GM12872 (cell line): ENCODE measurements at regions not wholly inside any gene's neighbourhood (a gene's known extent, or its start where the extent isn't known, plus 50 kb on each side); places are given as distances from the start of the nearest gene placed in this dataset.

Source experiments
- CTCF ChIP-seq: IDR thresholded peaks from 3 replicates; pipeline ENCODE4 v1.5.1; 2011; ENCODE audit warnings: low read depth, mild to moderate bottlenecking, low read length, moderate library complexity; ENCODE audit not compliant: insufficient read depth

- TF ChIP-seq CTCF: no peak
These were observed 161.7 kb upstream of the UBE2E1 start for GRCh38 chr3:23644099-23644498.

DNA sequence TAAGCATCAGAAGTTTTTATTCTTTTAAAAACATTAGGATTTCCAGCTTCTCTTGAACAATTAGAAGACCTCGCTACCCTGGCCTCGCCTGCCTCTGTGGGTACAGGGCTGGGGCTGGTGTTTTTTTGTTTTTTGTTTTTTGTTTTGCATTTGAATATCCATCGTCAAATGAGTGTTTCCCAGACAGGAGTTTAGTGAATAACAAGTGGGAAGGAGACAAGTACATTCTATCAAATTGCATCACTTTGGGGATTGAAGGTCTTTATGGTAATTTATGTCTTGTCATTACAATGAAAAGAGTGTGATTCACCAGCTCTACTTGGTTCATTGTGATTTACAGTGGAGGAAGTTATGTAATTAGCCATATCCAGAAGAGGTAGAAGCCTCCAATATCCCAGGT, 161.1 kb upstream of the UBE2E1 start:
- no peak for TF ChIP-seq CTCF

- TF ChIP-seq CTCF: no peak
These were observed 160.1 kb upstream of the UBE2E1 start for GRCh38 chr3:23645533-23646183.

DNA sequence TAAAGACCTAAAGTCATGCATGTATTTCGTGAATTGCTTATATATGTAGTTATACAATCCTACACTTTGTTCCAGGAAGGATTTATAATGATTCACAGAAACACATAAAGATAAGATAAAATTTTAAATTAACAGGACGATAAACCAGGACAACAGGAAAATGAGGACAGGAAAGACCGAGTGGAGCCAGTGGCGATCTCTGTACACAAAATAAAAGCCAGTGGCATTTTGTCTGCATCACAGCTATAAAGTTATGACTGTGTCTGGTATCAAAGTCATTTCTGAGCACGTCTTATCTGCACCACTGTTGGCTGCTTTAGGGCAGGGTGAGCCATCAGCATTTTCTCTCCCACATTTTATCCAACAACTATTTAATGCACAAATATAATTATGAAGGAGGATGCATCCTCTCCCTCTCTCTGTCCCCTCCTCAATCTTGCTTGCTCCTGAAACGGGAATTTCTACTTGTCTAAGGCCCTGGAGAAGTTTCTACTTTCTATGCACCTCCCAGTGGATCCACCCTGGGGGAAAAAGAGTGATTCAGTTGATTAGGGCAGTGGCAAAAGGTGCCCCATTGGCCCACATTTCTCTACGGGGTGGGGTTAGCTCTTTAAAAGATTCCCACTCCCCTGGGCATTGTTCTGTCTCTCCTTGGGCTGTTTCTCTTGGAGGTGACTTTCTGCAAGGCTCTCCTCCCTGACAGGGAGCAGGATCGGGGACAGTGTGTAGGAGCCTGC, 159.4 kb upstream of the UBE2E1 start:
- TF ChIP-seq CTCF: no peak

DNA sequence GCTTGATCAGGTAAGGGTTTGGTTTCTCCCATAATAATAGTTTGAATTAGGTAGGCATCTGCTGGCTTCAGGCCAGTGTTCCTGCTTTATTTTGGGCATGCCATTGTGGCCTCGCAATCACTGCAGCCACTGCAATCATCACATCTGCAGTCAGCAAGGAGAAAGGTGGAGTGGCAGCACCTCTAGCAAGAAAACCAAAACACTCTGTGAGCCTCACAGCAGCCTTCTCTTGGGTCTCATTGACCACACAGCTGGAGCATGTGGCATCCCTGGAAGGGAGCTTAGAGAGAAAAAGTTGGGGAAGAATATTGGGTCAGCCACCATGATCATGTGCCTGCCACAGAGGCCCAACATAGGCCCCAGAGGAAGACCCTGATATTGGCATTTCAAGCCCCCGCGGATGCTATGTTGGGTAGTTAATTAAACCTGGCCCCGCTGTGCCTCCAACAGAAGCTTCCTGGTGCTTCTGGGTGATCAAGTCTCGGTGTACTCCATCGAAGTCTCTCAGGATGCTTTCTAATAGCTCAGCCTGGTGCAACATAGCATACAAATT, 158.0 kb upstream of the UBE2E1 start:
- no peak for TF ChIP-seq CTCF

- no peak for TF ChIP-seq CTCF
These were observed 157.3 kb upstream of the UBE2E1 start for GRCh38 chr3:23648326-23648995.

DNA sequence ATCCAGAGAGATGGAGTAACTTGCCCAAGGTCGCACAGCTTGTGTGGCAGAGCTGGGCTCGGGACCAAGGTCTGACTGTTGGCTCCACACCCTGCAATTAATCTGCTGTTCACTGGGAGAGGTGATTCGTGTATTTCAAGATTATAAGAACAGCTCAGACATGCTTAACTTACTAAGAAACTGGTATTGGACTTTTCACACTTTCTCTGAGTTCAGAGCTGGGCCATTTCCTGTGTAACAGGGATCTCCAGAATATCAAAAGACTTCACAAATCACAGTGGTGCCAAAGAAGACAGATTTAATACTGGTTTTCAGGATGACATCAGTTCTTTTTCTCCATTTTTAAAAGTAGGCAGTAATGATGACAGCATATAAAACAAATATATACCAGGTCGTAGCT, 156.8 kb upstream of the UBE2E1 start:
- no peak for TF ChIP-seq CTCF
